Activated effector memory CD4-positive, alpha-beta T cell treated with anti-CD3 and anti-CD28 coated beads, Interleukin-2, amount 50 U/mL, for 16 hours (primary cell): ENCODE measurements at regions not wholly inside any gene's neighbourhood (a gene's known extent, or its start where the extent isn't known, plus 50 kb on each side); places are given as distances from the start of the nearest gene placed in this dataset.

ENCODE experiments used
- DNase-seq: peaks from one replicate; pipeline ENCODE4 v3.0.0-alpha.2; 2020

DNA sequence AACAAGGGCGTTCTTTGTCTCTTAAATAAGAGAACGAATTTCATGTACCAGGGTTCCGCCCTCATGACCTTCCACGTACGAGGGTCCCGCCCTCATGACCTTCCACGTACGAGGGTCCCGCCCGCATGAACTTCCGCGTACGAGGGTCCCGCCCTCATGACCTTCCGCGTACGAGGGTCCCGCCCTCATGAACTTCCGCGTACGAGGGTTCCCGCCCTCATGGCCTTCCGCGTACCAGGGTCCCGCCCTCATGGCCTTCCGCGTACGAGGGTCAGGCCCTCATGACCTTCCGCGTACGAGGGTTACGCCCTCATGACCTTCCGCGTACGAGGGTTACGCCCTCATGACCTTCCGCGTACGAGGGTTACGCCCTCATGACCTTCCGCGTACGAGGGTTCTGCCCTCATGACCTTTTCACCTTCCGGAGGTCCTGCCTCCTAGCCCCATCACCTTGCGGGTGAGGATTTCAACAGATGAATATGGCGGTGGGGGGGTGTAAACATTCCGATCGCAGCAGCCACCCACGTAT is 273.9 kb upstream of the ADAMTS16 start:
- DNase-seq: no peak

DNA sequence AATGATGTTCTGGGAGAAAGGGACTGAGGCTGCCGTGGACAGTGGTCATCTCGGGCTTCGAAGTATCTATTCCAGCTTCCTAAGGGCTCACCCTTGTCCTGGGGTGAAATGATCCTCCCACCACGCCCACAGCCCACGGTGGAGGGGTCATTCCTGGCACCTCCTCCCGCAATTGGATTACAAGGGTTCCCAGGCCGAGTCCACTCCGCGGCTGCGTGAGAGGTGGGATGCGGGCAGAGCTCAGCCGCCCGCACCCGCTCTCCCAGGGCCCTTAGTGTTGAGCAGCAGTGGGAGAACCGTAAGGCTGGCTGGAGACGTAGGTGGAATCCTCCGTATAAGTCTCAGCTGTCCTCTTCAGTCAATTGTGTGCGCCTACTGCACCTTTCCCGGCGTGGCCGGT is 273.3 kb upstream of the ADAMTS16 start:
- DNase-seq: no peak

DNA sequence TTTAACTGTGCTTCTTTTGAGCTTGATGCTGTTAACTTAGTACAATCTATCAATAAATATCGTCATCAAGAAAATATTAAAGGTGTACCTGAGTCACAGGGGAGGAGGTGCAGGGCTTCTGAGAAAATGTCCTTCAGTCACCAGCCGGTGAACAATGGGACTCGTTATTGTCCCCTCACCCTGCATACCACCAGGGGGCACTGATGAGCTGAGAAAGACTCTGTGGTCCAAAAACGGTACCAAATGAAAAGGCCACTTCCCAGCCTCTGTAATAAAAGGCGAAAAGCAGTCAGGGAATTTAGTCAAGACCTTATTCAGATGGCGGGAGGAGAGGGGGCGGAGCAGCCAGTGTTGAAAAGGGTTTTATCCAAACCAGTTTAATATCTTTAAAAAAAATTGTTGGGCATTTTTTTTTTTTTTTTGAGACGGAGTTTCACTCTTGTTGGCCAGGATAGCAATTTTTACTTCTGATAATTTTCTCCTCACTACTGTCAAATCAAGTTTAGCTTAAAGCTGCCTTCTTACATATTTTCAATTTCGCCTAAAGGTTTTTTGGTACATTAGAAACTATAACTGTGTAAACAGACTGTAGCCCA is 271.9 kb upstream of the ADAMTS16 start:
- DNase-seq: peak; percentile 68

DNA sequence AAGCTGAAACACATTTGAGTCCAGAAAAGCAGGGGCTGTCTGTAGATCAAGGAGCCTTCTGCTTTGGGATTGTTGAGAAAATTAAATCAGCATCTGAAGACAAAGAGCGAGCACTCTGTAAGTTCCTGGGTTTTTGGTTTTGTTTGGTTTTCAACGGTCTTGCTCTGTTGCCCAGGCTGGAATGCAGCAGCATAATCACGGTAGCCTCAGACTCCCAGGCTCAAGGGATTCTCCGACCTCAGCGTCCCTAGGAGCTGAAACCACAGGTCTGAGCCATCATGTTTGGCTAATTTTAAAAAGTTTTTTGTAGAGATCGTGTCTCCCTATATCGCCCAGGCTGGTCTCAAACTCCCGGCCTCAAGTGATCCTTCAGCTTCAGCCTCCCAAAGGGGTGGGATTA is 266.5 kb upstream of the ADAMTS16 start:
- DNase-seq: no peak

DNA sequence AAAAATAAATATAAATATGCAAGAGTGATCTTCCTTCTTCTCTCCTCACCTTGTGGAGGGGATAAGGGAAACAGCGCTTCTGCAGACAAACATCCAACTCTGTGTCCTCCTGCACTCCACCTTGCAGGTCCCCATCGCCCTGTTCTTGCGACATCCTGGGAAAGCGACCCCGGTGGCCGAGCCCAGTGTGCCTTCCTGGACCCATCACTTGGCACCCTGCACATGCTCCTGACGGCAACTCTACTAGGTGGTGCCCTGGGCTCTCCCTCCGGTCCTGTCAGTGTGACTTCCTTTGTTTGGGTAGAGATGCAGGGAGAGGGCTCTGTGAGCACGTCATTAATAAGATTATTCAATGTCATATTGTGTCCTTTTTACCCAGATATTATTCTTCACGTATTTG is 266.0 kb upstream of the ADAMTS16 start:
- DNase-seq: no peak

DNA sequence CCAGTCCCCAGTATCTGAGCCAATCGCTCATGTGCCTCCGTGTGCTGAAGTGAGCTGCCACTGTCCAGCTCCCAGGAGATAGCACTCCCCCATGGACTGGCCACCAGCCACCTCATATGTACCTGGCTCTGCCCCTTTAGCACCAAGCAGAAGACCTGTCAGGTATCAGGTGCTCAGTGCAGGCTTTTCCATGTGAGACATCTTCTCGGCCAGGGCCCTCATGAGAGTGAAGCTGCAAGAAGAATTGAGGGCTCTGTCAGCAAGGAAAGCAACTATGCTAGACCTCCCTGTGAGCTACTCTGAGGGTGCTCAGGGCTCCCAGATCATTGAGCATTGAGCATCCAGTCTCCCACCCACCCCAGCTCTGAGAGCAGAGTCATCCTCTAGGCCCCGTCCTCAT is 264.2 kb upstream of the ADAMTS16 start:
- DNase-seq: no peak

DNA sequence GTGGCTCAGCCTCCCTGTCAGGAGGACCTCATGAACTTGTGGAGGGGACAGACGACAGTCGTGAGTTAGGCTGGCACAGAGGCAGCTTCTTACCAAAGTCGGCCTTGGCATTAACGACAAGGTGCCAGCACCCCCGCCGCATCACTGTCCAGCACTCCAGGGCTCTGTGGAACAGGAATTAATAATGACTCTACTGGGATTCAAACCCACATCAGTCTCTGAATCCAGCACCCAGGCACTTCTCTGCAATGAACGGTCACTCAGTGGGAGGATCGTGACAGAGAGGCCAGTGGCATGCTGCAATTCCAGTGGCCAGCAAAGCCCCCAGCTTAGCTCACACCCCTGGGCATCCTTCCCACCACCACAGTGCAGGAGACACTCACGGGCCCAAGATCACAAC is 263.3 kb upstream of the ADAMTS16 start:
- DNase-seq: no peak

DNA sequence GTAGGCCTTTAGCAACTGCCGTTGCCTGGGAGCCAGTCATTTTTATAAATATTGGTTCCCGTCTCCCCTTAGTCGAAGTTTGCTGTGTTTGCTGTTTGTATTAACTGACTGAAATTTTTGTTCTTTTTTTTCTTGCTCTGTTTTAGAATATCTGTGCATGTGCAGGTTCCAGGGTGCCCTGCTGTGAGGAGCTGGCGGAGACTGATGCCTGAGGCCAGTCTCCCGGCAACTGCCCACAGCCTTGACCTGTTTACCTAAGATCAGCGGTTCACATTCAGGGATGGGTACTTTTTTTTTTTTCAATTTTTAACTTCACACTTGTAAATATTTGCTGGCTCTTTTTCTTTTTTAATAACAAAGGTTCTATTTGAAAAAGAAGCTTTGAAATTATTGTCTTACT is 262.6 kb upstream of the ADAMTS16 start:
- DNase-seq: no peak

DNA sequence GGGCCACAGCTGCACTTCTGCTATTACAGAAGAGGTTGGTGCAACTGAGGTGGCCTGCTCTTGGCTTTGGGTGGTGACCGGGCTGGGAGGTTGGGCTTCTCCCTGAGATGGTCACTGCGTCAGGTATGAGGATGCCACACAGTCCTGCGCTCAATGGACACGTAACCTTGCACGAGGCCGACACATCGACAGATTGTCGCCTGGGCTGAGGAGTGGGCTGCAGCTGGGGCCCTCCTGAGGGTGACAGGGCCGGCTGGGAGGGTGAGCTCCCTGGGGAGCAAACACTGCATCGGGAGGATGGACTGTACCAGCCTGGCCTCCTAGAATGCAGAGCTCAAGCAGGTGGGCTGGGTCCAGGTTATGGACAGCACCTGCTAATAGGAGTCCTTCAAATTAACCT is 261.1 kb upstream of the ADAMTS16 start:
- no peak for DNase-seq

DNA sequence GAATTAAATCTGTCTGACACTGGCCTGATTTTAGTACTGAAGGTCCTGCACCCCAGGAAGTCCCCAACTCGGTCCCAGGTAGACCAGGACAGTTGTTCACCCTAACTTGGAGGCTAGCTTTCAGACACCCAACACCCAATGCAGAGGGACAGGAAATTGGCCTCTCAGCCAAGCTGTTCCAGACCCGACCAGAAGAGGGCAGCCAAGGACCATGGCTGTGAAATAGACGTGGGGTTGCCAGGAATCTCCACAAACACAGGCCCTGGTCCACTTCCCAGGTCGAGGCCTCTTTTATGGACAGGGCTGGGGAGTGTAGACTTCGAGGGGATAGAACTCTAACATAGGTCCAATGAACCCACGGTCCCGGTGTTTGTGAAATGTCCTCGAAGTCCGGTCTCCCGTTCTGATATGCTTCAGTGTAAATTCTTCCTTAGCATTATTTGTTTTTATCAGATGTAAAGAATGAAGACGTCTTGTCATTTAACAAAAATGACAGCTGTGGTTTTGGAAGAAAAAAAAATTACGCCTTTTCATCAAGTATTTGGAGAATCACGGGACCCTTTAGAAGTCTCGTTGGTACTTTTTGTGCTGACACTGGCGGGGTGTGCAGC is 260.3 kb upstream of the ADAMTS16 start:
- peak; percentile 71 for DNase-seq

DNA sequence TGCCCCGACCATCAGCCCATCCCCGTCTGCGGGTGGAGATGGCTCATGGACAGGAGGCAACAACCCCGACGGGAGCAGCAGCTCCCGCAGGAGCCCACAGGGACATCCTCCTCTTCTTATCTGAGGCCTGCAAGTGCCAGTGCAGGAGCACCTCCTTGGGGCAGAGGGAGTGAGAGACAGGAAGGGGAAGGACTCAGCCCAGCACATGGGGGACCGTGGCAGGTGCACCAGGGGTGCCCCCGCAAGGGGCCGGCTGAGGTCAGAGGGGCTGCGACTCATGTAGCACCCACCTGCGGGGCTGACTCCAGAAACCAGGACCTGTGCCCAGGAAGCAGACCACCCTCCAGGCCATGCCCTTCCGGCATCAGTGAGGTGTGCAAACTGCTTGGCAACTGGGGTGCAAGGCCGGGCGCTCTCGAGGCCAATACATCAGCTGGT is 259.8 kb upstream of the ADAMTS16 start:
- no peak for DNase-seq

DNA sequence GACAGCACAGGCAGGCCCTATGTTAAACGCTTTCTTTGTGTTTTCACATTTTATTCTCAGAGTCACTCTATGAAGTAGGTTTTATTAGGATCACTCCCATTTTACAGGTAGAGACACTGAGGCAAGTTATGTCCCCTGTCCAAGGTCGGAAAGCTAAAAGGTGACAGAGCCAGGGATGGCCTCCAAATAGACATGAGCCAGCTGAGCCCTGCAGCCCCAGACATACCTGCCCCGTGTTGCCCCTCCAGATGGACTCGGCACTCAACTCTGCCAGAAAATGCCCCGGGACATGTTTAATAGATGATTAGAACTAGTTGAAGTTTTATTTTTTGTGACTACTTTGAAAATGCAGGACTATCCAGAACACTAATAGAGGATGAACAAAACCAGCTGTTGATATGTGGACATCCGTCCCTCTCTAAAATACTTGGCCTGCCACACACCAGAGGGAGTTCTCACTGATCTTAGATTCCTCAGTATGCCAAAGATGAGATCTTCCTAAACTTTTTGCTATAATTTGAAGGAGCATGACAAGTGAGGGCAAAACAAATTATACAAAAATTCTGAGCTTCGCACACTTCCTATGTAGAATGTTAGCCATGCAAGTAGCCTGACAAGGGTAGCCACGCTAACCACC is 258.6 kb upstream of the ADAMTS16 start:
- DNase-seq: no peak

DNA sequence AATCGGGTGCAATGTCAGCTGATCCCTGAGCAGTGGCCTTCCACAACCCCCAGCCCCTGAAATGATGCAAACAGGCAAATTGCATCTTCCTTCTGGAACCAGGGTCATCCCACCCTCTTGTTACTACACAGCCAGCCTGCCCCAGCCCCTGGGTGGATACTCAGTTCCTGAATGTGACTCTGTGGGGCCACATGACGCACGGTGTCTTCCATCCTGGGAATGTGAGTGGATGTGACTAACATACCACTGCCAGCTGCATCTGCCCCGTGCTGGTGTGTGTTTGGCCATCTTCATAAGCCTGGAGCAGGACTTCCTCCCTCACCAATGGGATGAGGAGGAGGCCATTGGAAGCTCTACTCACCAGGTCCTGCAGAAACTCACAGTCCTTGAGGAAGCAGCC is 257.9 kb upstream of the ADAMTS16 start:
- no peak for DNase-seq

DNA sequence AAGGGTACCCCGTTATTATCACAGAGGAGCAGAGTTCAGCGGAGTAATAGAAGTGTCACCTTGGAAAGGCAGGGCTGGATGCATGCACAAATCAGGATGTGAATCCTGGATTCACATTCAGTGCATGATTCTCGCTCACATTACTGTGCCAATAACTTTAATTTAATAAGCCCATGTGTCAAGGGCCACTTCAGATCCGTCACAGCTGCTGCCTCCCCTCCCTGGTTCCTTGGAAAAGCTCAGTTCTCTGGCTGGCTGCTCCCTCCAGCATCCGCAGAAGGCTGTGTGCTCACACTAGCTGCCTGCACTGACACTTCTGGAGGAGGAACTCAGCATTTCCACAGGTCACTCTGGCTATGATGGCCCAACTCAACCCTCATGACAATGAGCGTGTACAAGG is 256.8 kb upstream of the ADAMTS16 start:
- DNase-seq: no peak

DNA sequence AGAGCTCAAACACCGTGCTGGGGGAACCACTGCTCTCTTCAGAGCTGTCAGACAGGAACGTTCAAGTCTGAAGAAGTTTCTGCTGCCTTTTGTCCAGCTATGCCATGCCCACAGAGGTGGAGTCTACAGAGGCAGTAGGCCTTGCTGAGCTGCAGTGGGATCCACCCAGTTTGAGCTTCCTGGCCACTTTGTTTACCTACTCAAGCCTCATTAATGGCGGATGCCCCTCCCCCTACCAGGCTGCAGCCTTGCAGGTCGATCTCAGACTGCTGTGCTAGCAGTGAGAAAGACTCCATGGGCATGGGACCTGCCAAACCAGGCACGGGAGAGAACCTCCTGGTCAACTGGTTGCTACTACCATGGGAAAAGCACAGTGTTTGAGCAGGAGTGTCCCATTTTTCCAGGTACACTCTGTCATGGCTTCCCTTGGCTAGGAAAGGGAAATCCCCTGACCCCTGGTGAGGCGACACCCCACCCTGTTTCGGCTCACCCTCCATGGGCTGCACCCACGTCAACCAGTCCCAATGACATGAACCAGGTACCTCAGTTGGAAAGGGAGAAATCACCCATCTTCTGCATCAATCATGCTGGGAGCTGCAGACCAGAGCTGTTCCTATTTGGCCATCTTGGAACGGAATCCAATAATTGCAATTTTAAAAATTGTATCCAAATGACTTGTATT is 246.9 kb upstream of the ADAMTS16 start:
- DNase-seq: no peak

DNA sequence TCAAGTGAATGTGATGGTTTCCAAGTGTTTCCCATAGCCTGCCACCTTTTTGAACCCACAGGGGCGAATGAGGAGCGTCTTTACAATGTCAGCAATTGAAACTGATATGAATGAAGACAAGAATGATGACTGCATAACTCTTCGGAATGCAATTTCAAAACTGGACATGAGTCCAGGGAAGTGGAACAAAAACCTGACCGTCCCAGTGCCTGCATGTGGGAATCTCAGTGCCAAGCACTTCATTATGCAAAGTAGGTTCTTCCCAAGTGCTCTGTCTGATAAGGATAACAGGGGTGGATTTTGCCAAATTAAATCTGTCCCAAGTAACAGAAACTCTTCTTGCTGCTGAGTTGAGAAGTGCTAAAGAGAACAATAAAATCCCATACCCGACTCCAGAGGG is 243.8 kb upstream of the ADAMTS16 start:
- DNase-seq: no peak

DNA sequence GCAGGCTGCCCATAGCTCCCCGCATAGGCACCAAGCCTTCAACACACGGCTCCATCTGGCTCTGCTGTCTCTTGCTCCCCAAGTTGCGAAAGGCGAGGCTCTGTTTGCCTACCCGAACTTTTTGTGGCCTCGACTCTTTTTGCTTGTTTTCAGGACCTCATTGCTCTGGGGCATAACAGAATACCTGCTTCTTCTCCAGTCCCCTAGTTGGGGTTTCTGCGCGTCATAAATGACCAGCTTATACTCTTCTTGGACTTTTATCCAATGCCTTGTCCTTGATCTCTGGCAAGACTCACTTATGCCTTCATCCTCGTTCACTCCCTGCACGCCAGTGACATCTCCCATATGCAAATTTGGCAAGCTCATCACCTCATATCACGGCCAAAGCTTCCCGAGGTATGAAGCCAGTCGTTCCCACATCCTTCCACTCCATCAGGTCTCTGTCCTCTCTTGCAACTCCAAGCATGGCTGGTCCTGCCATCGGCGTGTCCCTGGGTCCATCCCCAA is 238.8 kb upstream of the ADAMTS16 start:
- DNase-seq: no peak

DNA sequence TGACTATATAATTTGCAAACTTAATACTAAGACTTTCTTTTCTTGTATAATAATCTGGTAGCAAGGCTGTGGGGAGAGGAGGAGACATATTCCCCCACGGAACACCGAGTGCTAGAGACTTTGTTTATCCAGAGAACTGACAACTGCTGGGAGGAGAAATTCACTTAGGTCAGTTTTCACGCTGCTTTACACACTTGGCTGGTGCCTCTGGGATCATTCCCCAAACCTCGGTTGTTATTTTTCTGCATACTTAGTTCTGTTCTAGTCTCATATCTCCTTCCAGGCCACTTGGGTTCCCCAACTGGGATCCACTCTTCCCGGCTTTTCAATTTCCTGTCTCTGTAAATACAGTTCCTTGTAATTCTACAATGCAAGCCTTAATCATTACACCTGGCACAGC is 238.2 kb upstream of the ADAMTS16 start:
- no peak for DNase-seq

DNA sequence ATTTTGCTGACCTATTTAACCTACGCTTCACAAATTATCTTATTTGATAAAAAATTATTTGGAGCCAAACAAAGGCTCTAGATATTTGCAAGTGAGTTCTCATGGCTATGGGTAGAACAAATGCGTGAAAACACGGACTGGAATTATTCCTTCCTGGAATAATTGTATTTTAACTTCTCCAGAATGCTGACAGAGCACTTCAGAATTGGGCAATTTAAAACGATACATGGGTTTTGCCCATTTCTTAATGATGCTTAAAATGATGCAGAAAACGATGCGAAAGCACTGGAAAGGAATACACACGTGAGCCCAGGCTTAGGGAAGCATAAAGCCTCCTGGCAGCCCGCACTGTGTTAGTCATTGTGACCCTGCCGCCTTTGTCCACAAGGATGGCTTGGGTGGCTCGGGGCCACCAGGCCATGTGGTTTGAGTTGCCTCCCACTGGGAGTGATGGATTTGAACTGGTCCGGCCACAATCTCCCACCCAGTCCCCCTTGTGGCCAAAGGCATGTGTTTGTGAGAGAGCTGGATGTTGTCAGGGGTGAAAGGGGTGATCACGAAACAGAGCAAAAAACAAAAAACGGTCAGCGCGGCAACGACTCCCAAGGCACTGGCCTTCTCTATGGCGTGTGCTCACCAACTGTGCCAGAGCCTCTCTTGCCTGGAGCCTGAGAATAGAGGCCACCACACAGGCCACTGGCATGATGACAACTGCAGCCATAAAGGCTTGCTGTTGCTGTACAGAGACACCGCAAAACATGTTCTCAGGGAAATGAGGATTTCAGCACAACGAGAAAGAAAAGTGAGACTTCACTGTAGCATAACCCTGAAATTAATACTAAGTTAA is 234.2 kb upstream of the ADAMTS16 start:
- DNase-seq: no peak

DNA sequence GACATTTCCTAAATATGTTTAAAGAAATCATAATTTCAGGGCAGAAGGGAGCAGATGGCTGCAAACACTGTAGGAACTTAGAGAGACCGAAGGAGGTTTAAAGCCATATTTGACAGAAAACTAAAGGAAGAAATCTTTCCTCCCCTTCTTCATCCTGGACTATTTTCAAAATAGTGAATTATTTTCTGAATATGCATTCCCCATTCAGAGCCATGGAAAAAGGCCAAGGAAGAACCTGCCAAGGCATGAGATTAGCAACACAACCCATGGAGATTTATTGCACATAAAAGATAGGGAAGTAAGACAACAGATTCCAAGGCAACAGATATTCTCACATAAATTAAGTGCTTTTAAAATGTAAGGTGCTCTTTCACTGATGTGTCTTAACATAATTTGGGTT is 233.3 kb upstream of the ADAMTS16 start:
- no peak for DNase-seq

DNA sequence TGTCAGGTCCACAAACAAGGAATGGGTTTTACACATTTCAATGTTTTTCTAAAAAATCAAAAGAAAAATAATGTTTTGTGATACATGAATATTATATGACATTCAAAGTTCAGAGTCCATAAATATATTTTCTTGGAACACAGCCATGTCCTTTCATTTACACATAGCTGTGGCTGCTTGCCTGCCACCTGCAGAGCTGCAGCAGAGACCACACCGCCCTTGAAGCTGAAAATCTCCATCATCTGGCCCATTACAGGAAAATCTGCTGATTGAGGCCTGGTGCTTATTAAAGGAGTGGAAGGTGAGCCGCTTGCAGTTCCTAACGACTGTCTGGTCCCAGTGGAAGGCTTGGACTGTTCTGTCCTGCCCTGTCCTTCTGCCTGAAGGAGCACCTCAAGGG is 232.6 kb upstream of the ADAMTS16 start:
- no peak for DNase-seq

DNA sequence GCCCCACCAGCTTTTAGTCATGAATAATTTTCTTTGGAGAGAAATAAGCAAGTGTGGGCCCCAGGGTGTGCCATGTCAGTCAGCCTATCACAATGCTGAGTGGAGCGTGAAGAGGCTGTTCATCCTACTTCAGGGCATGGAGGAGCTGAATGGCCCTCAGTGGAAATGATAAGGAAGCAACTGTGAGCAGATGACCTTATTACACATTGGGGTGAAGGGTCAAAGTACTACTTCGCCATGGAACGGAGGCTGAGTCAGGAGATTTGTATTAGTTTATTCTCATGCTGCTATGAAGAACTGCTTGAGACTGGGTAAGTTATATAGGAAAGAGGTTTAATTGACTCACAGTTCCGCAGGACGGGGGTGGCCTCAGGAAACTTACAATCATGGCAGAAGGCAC is 231.0 kb upstream of the ADAMTS16 start:
- no peak for DNase-seq
